Lower leg skin (tissue), 3 donors: ENCODE measurements at regions not wholly inside any gene's neighbourhood (a gene's known extent, or its start where the extent isn't known, plus 50 kb on each side); places are given as distances from the start of the nearest gene placed in this dataset.

Experiments
- CTCF ChIP-seq, 3 donors: fragments of 450-650 bp; IDR thresholded peaks; one replicate each; pipeline ENCODE4 v1.5.1; 2016; ENCODE audit warnings: antibody characterized with exemption in 3 of 3, mild to moderate bottlenecking in 3 of 3, moderate library complexity in 2 of 3
- POLR2A ChIP-seq, 2 donors: fragments of 450-650 bp; IDR thresholded peaks; one replicate each; pipeline ENCODE4 v1.6.1; 2016 to 2017; ENCODE audit warnings: antibody characterized with exemption in 2 of 2, mild to moderate bottlenecking in 1 of 2, moderate library complexity in 1 of 2

- TF ChIP-seq CTCF (IDR thresholded peaks at IDR 0.05) (no peak), POLR2A (IDR thresholded peaks at IDR 0.05) (no peak)
These were observed 247.5 kb downstream of the KCNJ3 start for GRCh38 chr2:154945984-154946383.
